K562 (cell line): ENCODE measurements at regions not wholly inside any gene's neighbourhood (a gene's known extent, or its start where the extent isn't known, plus 50 kb on each side); places are given as distances from the start of the nearest gene placed in this dataset.

Experiments
- ATAC-seq: fragments of 200-7000 bp; cut with Tn5 transposase; 3 replicates; pipeline ENCODE4 v1.9.1; 2020; ENCODE audit warnings: moderate library complexity
- BruUV-seq: library from RNA; stranded (reverse); fragments of 400-500 nt; replicated peaks from 2 replicates; lab custom pipeline; 2021; lab: Mats Ljungman, UMichigan
- CTCF ChIA-PET: fragments of 300-600 bp; formaldehyde crosslinking; extraction: SDS; loops from one replicate; lab custom pipeline; 2021; ENCODE audit warnings: low intra/inter-chr PET ratio; lab: Yijun Ruan, JAX
- POLR2A ChIA-PET: fragments of 300-600, 350-650 bp; sonication (Branson Sonifier 250); formaldehyde crosslinking; extraction: SDS; loops from one replicate; lab custom pipeline; 2021; ENCODE audit warnings: antibody characterized with exemption, inconsistent platforms; lab: Yijun Ruan, JAX
- DNase-seq, 4 experiments: peaks; one replicate each; pipeline versions ENCODE4 v3.0.0 to v3.0.0-alpha.2; 2011 to 2018; ENCODE audit warnings: low spot score in 3 of 4, mixed read lengths in 3 of 4; ENCODE audit errors: extremely low read depth in 1 of 4
- FAIRE-seq: peaks from 2 replicates; lab custom pipeline; 2011; peaks lifted over from hg19 to GRCh38; lab: Jason Lieb, UNC
- H2AFZ ChIP-seq: 2 replicates; pipeline ENCODE4 v1.6.0; 2011; ENCODE audit warnings: low read depth, low read length, control low read depth, inconsistent platforms
- H3K27ac ChIP-seq: fragments of 200-600 bp; 3 replicates; pipeline ENCODE4 v1.8.0; 2011; ENCODE audit warnings: low read depth, mild to moderate bottlenecking, control low read depth, inconsistent platforms, low read length, moderate library complexity, mixed read lengths; ENCODE audit errors: extremely low read depth
- H3K27me3 ChIP-seq, 2 experiments: fragments of 300-600 bp in 1 of 2; 2 replicates in 1 of 2; 3 replicates in 1 of 2; pipeline versions ENCODE4 v1.6.0 to v1.8.0; 2011; ENCODE audit warnings: inconsistent platforms in 2 of 2, low read length in 2 of 2, mild to moderate bottlenecking in 1 of 2, mixed read lengths in 1 of 2, moderate library complexity in 1 of 2; ENCODE audit not compliant: control insufficient read depth in 2 of 2, insufficient read depth in 2 of 2
- H3K36me3 ChIP-seq: fragments of 300-600 bp; 3 replicates; pipeline ENCODE4 v1.8.0; 2011; ENCODE audit warnings: mild to moderate bottlenecking, low read length, inconsistent platforms; ENCODE audit not compliant: control insufficient read depth, insufficient read depth
- H3K4me1 ChIP-seq, 2 experiments: fragments of 200-600 bp in 1 of 2; replicated peaks in 1 of 2; 2 replicates in 1 of 2; 3 replicates in 1 of 2; pipeline versions ENCODE4 v1.5.1 to v1.8.0; 2011; ENCODE audit warnings: inconsistent platforms in 2 of 2, low read length in 2 of 2, mild to moderate bottlenecking in 1 of 2, mixed read lengths in 1 of 2, moderate library complexity in 1 of 2; ENCODE audit not compliant: control insufficient read depth in 2 of 2, insufficient read depth in 2 of 2
- H3K4me2 ChIP-seq: 2 replicates; pipeline ENCODE4 v1.6.1; 2011; ENCODE audit warnings: low read length, control low read depth, inconsistent platforms, mixed read lengths; ENCODE audit not compliant: insufficient read depth
- H3K4me3 ChIP-seq: fragments of 200-600 bp; sonication (generic), shearing (Covaris generic); 2 replicates; pipeline ENCODE4 v1.5.1; 2016; ENCODE audit warnings: control low read depth, inconsistent platforms
- H3K79me2 ChIP-seq: fragments of 200-600 bp; 3 replicates; pipeline ENCODE4 v1.8.0; 2011; ENCODE audit warnings: low read length, inconsistent platforms; ENCODE audit not compliant: control insufficient read depth, insufficient read depth
- H3K9ac ChIP-seq, 2 experiments: 2 replicates each; pipeline versions ENCODE4 v1.6.0 to v1.6.1; 2011; ENCODE audit warnings: low read depth in 2 of 2, low read length in 2 of 2, control low read depth in 1 of 2, inconsistent platforms in 1 of 2, mild to moderate bottlenecking in 1 of 2, mixed read lengths in 1 of 2; ENCODE audit not compliant: insufficient read depth in 1 of 2
- H3K9me1 ChIP-seq: one replicate; pipeline ENCODE4 v1.6.0; 2011; ENCODE audit warnings: inconsistent platforms, mild to moderate bottlenecking, low read length, moderate library complexity; ENCODE audit not compliant: control insufficient read depth, insufficient read depth
- H3K9me3 ChIP-seq: replicated peaks from 2 replicates; pipeline ENCODE4 v1.5.1; 2011; ENCODE audit warnings: low read depth, low read length, inconsistent platforms; ENCODE audit not compliant: control insufficient read depth, insufficient read depth
- H4K20me1 ChIP-seq: replicated peaks from 2 replicates; pipeline ENCODE4 v1.6.1; 2011; ENCODE audit warnings: low read length, inconsistent platforms, mixed read lengths; ENCODE audit not compliant: control insufficient read depth, insufficient read depth
- BCL6 ChIP-seq: fragments of 250-450 bp; sonication (Bioruptor Pico); IDR thresholded peaks from 2 replicates; pipeline ENCODE4 v1.4.0; 2020
- DNMT1 ChIP-seq: fragments of 450-650 bp; IDR thresholded peaks from 2 replicates; pipeline ENCODE4 v1.6.1; 2016; ENCODE audit warnings: antibody characterized with exemption, mild to moderate bottlenecking
- FOXO4 ChIP-seq: fragments of 450-650 bp; formaldehyde crosslinking; IDR thresholded peaks from 2 replicates; pipeline ENCODE4 v1.4.0; 2020; ENCODE audit warnings: mild to moderate bottlenecking, moderate library complexity
- GABPA ChIP-seq: fragments of 200-800 bp; sonication (Bioruptor generic); conservative IDR thresholded peaks from 2 replicates; pipeline ENCODE4 v1.6.1; 2016; ENCODE audit warnings: low read depth, missing genetic modification characterization, missing compliant biosample characterization
- KDM5B ChIP-seq: fragments of 200-600 bp; sonication (generic); IDR thresholded peaks from 2 replicates; pipeline ENCODE4 v1.6.1; 2012; ENCODE audit warnings: low read depth, mild to moderate bottlenecking, moderate library complexity, low read length, control low read depth, inconsistent platforms; ENCODE audit not compliant: insufficient replicate concordance
- MAFK ChIP-seq: IDR thresholded peaks from 2 replicates; pipeline ENCODE4 v1.6.1; 2011; ENCODE audit warnings: low read length, improper control_type of control experiment
- MAX ChIP-seq: sonication (generic); formaldehyde crosslinking; IDR thresholded peaks from 2 replicates; pipeline ENCODE4 v1.9.0; 2022; ENCODE audit warnings: mild to moderate bottlenecking, missing genetic modification reagents
- MITF ChIP-seq: IDR thresholded peaks from 2 replicates; pipeline ENCODE4 v1.6.1; 2014; ENCODE audit warnings: antibody characterized with exemption
- RERE ChIP-seq: sonication (generic); formaldehyde crosslinking; IDR thresholded peaks from 2 replicates; pipeline ENCODE4 v1.8.0; 2023; ENCODE audit warnings: missing genetic modification reagents, mild to moderate bottlenecking, borderline replicate concordance
- SMAD2 ChIP-seq: fragments of 150-350 bp; IDR thresholded peaks from 2 replicates; pipeline ENCODE4 v1.6.1; 2014; ENCODE audit warnings: low read depth, mild to moderate bottlenecking, low read length
- ZFP30 ChIP-seq: fragments of 250-450 bp; sonication (Bioruptor Pico); IDR thresholded peaks from 2 replicates; pipeline ENCODE4 v1.8.0; 2022; ENCODE audit warnings: moderate library complexity, mild to moderate bottlenecking, inconsistent platforms, borderline replicate concordance
- ZNF282 ChIP-seq: sonication (generic); formaldehyde crosslinking; IDR thresholded peaks from 2 replicates; pipeline ENCODE4 v1.8.1; 2023; ENCODE audit warnings: missing genetic modification reagents
- WGBS: fragments of 100-300 bp; shearing (Covaris generic); methylation state at CpG from one replicate; pipeline ENCODE4 v1.1.6; 2016; ENCODE audit warnings: low coverage, mixed read lengths; ENCODE audit not compliant: insufficient coverage; ENCODE audit errors: missing lambda C conversion rate; 5-methylcytosine and 5-hydroxymethylcytosine counted together
- in situ Hi-C: fragments of 300-500 bp; cut with MboI; formaldehyde crosslinking; loops from 4 replicates; pipeline ENCODE4 v1.15.0; 2018; ENCODE audit warnings: inconsistent platforms, mixed read lengths
- intact Hi-C: fragments of 100-400 bp; cut with micrococcal nuclease; formaldehyde crosslinking; loops from 2 replicates; pipeline ENCODE4 v1.14.2; 2022

GRCh38 chr17:71764505-71764904 lies 356.3 kb upstream of the SOX9 start (continued):
- TF ChIP-seq KDM5B (no peak), FOXO4 (CRISPR knock-in tag) (no peak), ZFP30 (CRISPR knock-in tag) (no peak)
- TF ChIP-seq, all 486 proteins: peak for 0

- no peak for DNase-seq
- no peak for ATAC-seq
- H3K27ac ChIP-seq = no peak overlapping the region
- in situ Hi-C loops (no loop called here), intact Hi-C loops (no loop called here)
- ChIA-PET CTCF (no interaction called here), POLR2A (no interaction called here)
- no peaks in the 10 kb centered on the region for H3K4me1 ChIP-seq
- FAIRE-seq = no peak
- no peak overlapping the region for H3K4me3 ChIP-seq
- no peaks in the 10 kb centered on the region for H3K36me3 ChIP-seq
- no peak for TF ChIP-seq SMAD2
- no peak for TF ChIP-seq ZNF282 (CRISPR knock-in tag)
- no peak for TF ChIP-seq MAFK
- TF ChIP-seq GABPA (tag) = no peak
- no peak for TF ChIP-seq MITF
- TF ChIP-seq DNMT1 = no peak
- TF ChIP-seq MAX = no peak
- TF ChIP-seq RERE (CRISPR knock-in tag) = no peak
- no peak for TF ChIP-seq BCL6
- BruUV-seq = no TSS peak
- 0% methylated on average over 2 of the region's 2 CpGs for WGBS
- no peak overlapping the region for H2AFZ ChIP-seq
- H3K9ac ChIP-seq = no peak overlapping the region
- no peaks in the 10 kb centered on the region for H3K9me3 ChIP-seq
- no peaks in the 10 kb centered on the region for H4K20me1 ChIP-seq
- no peaks in the 10 kb centered on the region for H3K79me2 ChIP-seq
- H3K27me3 ChIP-seq = no peaks in the 10 kb centered on the region
- no peak overlapping the region for H3K4me2 ChIP-seq
- no peaks in the 10 kb centered on the region for H3K9me1 ChIP-seq
Measured at GRCh38 chr17:71765437-71765836, 355.4 kb upstream of the SOX9 start.
